Endothelial cell of umbilical vein (primary cell): ENCODE measurements at regions not wholly inside any gene's neighbourhood (a gene's known extent, or its start where the extent isn't known, plus 50 kb on each side); places are given as distances from the start of the nearest gene placed in this dataset.

Experiments
- BruUV-seq: library from RNA; stranded (reverse); fragments of 400-500 nt; replicated peaks from 2 replicates; lab custom pipeline; 2021; lab: Mats Ljungman, UMichigan
- CTCF ChIA-PET: fragments of 300-600, 350-600 bp; sonication (Branson Sonifier 250); formaldehyde crosslinking; loops from one replicate; lab custom pipeline; 2021; ENCODE audit warnings: antibody characterized with exemption, inconsistent platforms; lab: Charles Lee
- POLR2A ChIA-PET: fragments of 300-600, 350-600 bp; sonication (Branson Sonifier 250); formaldehyde crosslinking; loops from one replicate; lab custom pipeline; 2021; ENCODE audit warnings: antibody characterized with exemption, inconsistent platforms; lab: Charles Lee
- DNase-seq: peaks from one replicate; pipeline ENCODE4 v3.0.0-alpha.2; 2011; ENCODE audit warnings: low read depth, low spot score
- FAIRE-seq: peaks from 2 replicates; lab custom pipeline; 2011; peaks lifted over from hg19 to GRCh38; lab: Jason Lieb, UNC
- H2AFZ ChIP-seq: 2 replicates; pipeline ENCODE4 v1.6.0; 2012; ENCODE audit warnings: low read depth, low read length, control low read depth, inconsistent platforms
- H3K27ac ChIP-seq: 2 replicates; pipeline ENCODE4 v1.5.1; 2011; ENCODE audit warnings: low read depth, mild to moderate bottlenecking, control low read depth, low read length, moderate library complexity; ENCODE audit not compliant: insufficient read depth
- H3K27me3 ChIP-seq, 2 experiments: 2 replicates each; pipeline versions ENCODE4 v1.6.0 to v1.6.1; 2011; ENCODE audit warnings: low read length in 2 of 2, mixed read lengths in 1 of 2; ENCODE audit not compliant: control insufficient read depth in 2 of 2, insufficient read depth in 2 of 2
- H3K36me3 ChIP-seq, 2 experiments: 2 replicates in 1 of 2; 3 replicates in 1 of 2; pipeline ENCODE4 v1.5.1; 2011; ENCODE audit warnings: low read length in 2 of 2, mild to moderate bottlenecking in 1 of 2, moderate library complexity in 1 of 2; ENCODE audit not compliant: control insufficient read depth in 2 of 2, insufficient read depth in 2 of 2; ENCODE audit errors: extremely low read depth in 1 of 2
- H3K4me1 ChIP-seq: 3 replicates; pipeline ENCODE4 v1.5.1; 2011; ENCODE audit warnings: mild to moderate bottlenecking, low read length; ENCODE audit not compliant: control insufficient read depth, insufficient read depth; ENCODE audit errors: extremely low read depth
- H3K4me2 ChIP-seq: 2 replicates; pipeline ENCODE4 v1.6.1; 2011; ENCODE audit warnings: low read length, control low read depth, mixed read lengths; ENCODE audit not compliant: insufficient read depth
- H3K4me3 ChIP-seq, 3 experiments: fragments of 200-600 bp in 1 of 3; sonication (generic), shearing (Covaris generic) in 1 of 3; replicated peaks in 1 of 3; 2 replicates each; pipeline ENCODE4 v1.5.1; 2011 to 2016; ENCODE audit warnings: control low read depth in 3 of 3, low read length in 3 of 3, mild to moderate bottlenecking in 2 of 3, inconsistent platforms in 1 of 3, low read depth in 1 of 3, moderate library complexity in 1 of 3; ENCODE audit not compliant: insufficient read depth in 1 of 3
- H3K79me2 ChIP-seq: 2 replicates; pipeline ENCODE4 v1.6.0; 2012; ENCODE audit warnings: low read length, inconsistent platforms; ENCODE audit not compliant: control insufficient read depth, insufficient read depth
- H3K9ac ChIP-seq: replicated peaks from 2 replicates; pipeline ENCODE3; 2011; ENCODE audit warnings: low read length, control low read depth; ENCODE audit not compliant: insufficient read depth; ENCODE audit errors: extremely low read depth
- H3K9me1 ChIP-seq: replicated peaks from 3 replicates; pipeline ENCODE4 v1.6.0; 2011; ENCODE audit warnings: mild to moderate bottlenecking, low read length; ENCODE audit not compliant: control insufficient read depth, insufficient read depth; ENCODE audit errors: extremely low read depth
- H3K9me3 ChIP-seq: replicated peaks from 2 replicates; pipeline ENCODE4 v1.5.1; 2012; ENCODE audit warnings: low read length, inconsistent platforms; ENCODE audit not compliant: control insufficient read depth, insufficient read depth
- H4K20me1 ChIP-seq: replicated peaks from 2 replicates; pipeline ENCODE3; 2011; ENCODE audit warnings: mild to moderate bottlenecking, low read length; ENCODE audit not compliant: control insufficient read depth, insufficient read depth; ENCODE audit errors: extremely low read depth
- EZH2 ChIP-seq: IDR thresholded peaks from 2 replicates; pipeline ENCODE4 v1.6.1; 2012; ENCODE audit warnings: borderline replicate concordance, low read depth, mild to moderate bottlenecking, moderate library complexity, low read length, inconsistent platforms; ENCODE audit not compliant: severe bottlenecking
- FOS ChIP-seq: IDR thresholded peaks from 2 replicates; pipeline ENCODE4 v1.6.1; 2011; ENCODE audit warnings: mild to moderate bottlenecking, low read length, moderate library complexity, borderline replicate concordance; ENCODE audit not compliant: insufficient read depth
- GATA2 ChIP-seq: IDR thresholded peaks from 2 replicates; pipeline ENCODE4 v1.7.0; 2011; ENCODE audit warnings: low read depth, mild to moderate bottlenecking, moderate library complexity, mixed read lengths, low read length; ENCODE audit not compliant: insufficient read length, insufficient read depth
- JUN ChIP-seq: IDR thresholded peaks from 2 replicates; pipeline ENCODE4 v1.6.1; 2011; ENCODE audit warnings: borderline replicate concordance, low read depth; ENCODE audit not compliant: insufficient read length, insufficient read depth
- MAX ChIP-seq: IDR thresholded peaks from 2 replicates; pipeline ENCODE4 v1.6.1; 2011; ENCODE audit not compliant: insufficient read depth, insufficient read length
- MYC ChIP-seq: IDR thresholded peaks from one replicate; pipeline ENCODE4 v1.6.1; 2011; ENCODE audit warnings: mild to moderate bottlenecking, low read depth, low read length
- POLR2A ChIP-seq: IDR thresholded peaks from 2 replicates; pipeline ENCODE4 v1.6.1; 2012; ENCODE audit warnings: low read depth, mild to moderate bottlenecking, control low read depth, low read length
- POLR2AphosphoS5 ChIP-seq: IDR thresholded peaks from 2 replicates; pipeline ENCODE4 v1.6.1; 2012; ENCODE audit warnings: low read depth, mild to moderate bottlenecking, control low read depth, low read length, moderate library complexity; ENCODE audit not compliant: insufficient read depth
- dilution Hi-C: fragments of 300-500 bp; cut with MboI; formaldehyde crosslinking; loops from one replicate; pipeline ENCODE4 v1.15.0; 2019; ENCODE audit warnings: low sequenced_read_pairs; ENCODE audit not compliant: extremely low pct_ligation_motif_present
- intact Hi-C: fragments of 100-400 bp; cut with micrococcal nuclease; formaldehyde crosslinking; loops from one replicate; pipeline ENCODE4 v1.10.0; 2022
- TF ChIP-seq, protein P1 (sequence below), 2 donors: IDR thresholded peaks; 1 replicate in 1 of 2; 2 replicates in 1 of 2; pipeline ENCODE4 v1.5.1; 2011; ENCODE audit warnings: low read length in 2 of 2, mild to moderate bottlenecking in 2 of 2, moderate library complexity in 2 of 2, control low read depth in 1 of 2, inconsistent platforms in 1 of 2, low read depth in 1 of 2; ENCODE audit not compliant: insufficient read depth in 1 of 2; ENCODE audit errors: extremely low read depth in 1 of 2

- H3K27ac ChIP-seq: no peak overlapping the region
- no peaks in the 10 kb centered on the region for H3K36me3 ChIP-seq
- H2AFZ ChIP-seq: no peak overlapping the region
- no peaks in the 10 kb centered on the region for H3K79me2 ChIP-seq
- CTCF ChIA-PET: no interaction called here
- no peak for DNase-seq
- intact Hi-C loops (no loop called here), dilution Hi-C loops (no loop called here)
- H3K4me3 ChIP-seq: no peak overlapping the region
- TF ChIP-seq POLR2AphosphoS5: no peak
- no peak for TF ChIP-seq FOS
- TF ChIP-seq, protein P1, sequence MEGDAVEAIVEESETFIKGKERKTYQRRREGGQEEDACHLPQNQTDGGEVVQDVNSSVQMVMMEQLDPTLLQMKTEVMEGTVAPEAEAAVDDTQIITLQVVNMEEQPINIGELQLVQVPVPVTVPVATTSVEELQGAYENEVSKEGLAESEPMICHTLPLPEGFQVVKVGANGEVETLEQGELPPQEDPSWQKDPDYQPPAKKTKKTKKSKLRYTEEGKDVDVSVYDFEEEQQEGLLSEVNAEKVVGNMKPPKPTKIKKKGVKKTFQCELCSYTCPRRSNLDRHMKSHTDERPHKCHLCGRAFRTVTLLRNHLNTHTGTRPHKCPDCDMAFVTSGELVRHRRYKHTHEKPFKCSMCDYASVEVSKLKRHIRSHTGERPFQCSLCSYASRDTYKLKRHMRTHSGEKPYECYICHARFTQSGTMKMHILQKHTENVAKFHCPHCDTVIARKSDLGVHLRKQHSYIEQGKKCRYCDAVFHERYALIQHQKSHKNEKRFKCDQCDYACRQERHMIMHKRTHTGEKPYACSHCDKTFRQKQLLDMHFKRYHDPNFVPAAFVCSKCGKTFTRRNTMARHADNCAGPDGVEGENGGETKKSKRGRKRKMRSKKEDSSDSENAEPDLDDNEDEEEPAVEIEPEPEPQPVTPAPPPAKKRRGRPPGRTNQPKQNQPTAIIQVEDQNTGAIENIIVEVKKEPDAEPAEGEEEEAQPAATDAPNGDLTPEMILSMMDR (IDR thresholded peaks at IDR 0.05; ENCODE audit: extremely low read depth in 1 of 2, insufficient read depth in 1 of 2, low read depth in 1 of 2, low read length in 2 of 2): no peak
- no peak for TF ChIP-seq GATA2
- TF ChIP-seq MYC: no peak
- TF ChIP-seq JUN: no peak
- TF ChIP-seq POLR2A: no peak
- no peak for TF ChIP-seq MAX
- TF ChIP-seq EZH2: no peak
- no peaks in the 10 kb centered on the region for H3K9me1 ChIP-seq
- H3K4me1 ChIP-seq: no peaks in the 10 kb centered on the region
- no peaks in the 10 kb centered on the region for H3K27me3 ChIP-seq
- no peak for FAIRE-seq
- BruUV-seq: no TSS peak
- no peaks in the 10 kb centered on the region for H4K20me1 ChIP-seq
- H3K9me3 ChIP-seq: no peaks in the 10 kb centered on the region
- H3K9ac ChIP-seq: no peak overlapping the region
- H3K4me2 ChIP-seq: no peak overlapping the region
- POLR2A ChIA-PET: no interaction called here
Measured at GRCh38 chr1:221939607-221940006, 197.7 kb upstream of the DUSP10 start.
